SK-N-SH treated with all-trans-retinoic acid at 6 μM for 48 hours (cell line): ENCODE measurements at regions not wholly inside any gene's neighbourhood (a gene's known extent, or its start where the extent isn't known, plus 50 kb on each side); places are given as distances from the start of the nearest gene placed in this dataset.

ENCODE experiments used
- ARNTL ChIP-seq: fragments of 450-650 bp; formaldehyde crosslinking; IDR thresholded peaks from 2 replicates; pipeline ENCODE4 v1.5.0; 2020; ENCODE audit warnings: low read depth, mild to moderate bottlenecking, moderate library complexity, borderline replicate concordance
- GLIS3 ChIP-seq: fragments of 250-450 bp; sonication (Bioruptor Pico); IDR thresholded peaks from 2 replicates; pipeline ENCODE4 v1.5.0; 2020; ENCODE audit warnings: mild to moderate bottlenecking, moderate library complexity
- RARB ChIP-seq: fragments of 250-450 bp; sonication (Bioruptor Pico); IDR thresholded peaks from 2 replicates; pipeline ENCODE4 v1.8.0; 2021; ENCODE audit warnings: mild to moderate bottlenecking, moderate library complexity
- SNAI2 ChIP-seq: fragments of 250-450 bp; sonication (Bioruptor Pico); IDR thresholded peaks from 2 replicates; pipeline ENCODE4 v1.5.0; 2020; ENCODE audit warnings: mild to moderate bottlenecking, moderate library complexity
- TCF4 ChIP-seq: fragments of 250-450 bp; sonication (Bioruptor Pico); IDR thresholded peaks from 2 replicates; pipeline ENCODE4 v1.8.0; 2021; ENCODE audit warnings: mild to moderate bottlenecking, moderate library complexity, borderline replicate concordance
- TOX ChIP-seq: fragments of 250-450 bp; sonication (Bioruptor Pico); IDR thresholded peaks from 2 replicates; pipeline ENCODE4 v1.8.0; 2021; ENCODE audit warnings: mild to moderate bottlenecking, moderate library complexity, borderline replicate concordance
- ZFP3 ChIP-seq: fragments of 250-450 bp; sonication (Bioruptor Pico); IDR thresholded peaks from 2 replicates; pipeline ENCODE4 v1.5.0; 2020; ENCODE audit warnings: mild to moderate bottlenecking, moderate library complexity
- ZNF565 ChIP-seq: fragments of 450-650 bp; formaldehyde crosslinking; conservative IDR thresholded peaks from 2 replicates; pipeline ENCODE4 v1.5.0; 2020; ENCODE audit warnings: low read depth, mild to moderate bottlenecking, moderate library complexity
- ZNF8 ChIP-seq: fragments of 450-650 bp; formaldehyde crosslinking; IDR thresholded peaks from 2 replicates; pipeline ENCODE4 v1.5.0; 2020; ENCODE audit warnings: mild to moderate bottlenecking, moderate library complexity
- TF ChIP-seq, protein P1 (sequence below): fragments of 250-450 bp; sonication (Bioruptor Pico); IDR thresholded peaks from 2 replicates; pipeline ENCODE4 v1.5.1; 2020; ENCODE audit warnings: low read depth, mild to moderate bottlenecking, moderate library complexity
- TF ChIP-seq, protein P2 (sequence below): fragments of 250-450 bp; sonication (Bioruptor Pico); IDR thresholded peaks from 2 replicates; pipeline ENCODE4 v1.5.1; 2021; ENCODE audit warnings: mild to moderate bottlenecking, moderate library complexity
- TF ChIP-seq, protein P3 (sequence below): fragments of 250-450 bp; sonication (Bioruptor Pico); IDR thresholded peaks from 2 replicates; pipeline ENCODE4 v1.8.0; 2021; ENCODE audit warnings: low read depth, mild to moderate bottlenecking, moderate library complexity, borderline replicate concordance
- TF ChIP-seq, protein P4 (sequence below): fragments of 250-450 bp; sonication (Bioruptor Pico); IDR thresholded peaks from 2 replicates; pipeline ENCODE4 v1.8.0; 2020; ENCODE audit warnings: mild to moderate bottlenecking, moderate library complexity, borderline replicate concordance

DNA sequence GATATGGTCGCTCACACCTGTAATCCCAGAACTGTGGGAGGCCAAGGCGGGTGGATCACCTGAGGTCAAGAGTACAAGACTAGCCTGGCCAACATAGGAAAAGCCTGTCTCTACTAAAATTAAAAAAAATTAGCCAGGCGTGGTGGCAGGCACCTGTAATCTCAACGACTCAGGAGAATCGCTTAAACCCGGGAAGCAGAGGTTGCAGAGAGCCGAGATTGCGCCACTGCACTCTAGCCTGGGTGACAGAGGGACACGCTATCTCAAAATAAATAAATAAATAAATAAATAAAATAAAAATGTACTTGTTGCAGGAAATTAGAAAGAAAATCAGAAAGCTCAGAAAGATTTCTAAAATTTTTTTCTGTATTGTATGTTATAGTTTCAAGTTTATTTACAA, 113.9 kb downstream of the LITAF start:
- TF ChIP-seq ZFP3 (CRISPR knock-in tag) = no peak
- TF ChIP-seq, protein P1, sequence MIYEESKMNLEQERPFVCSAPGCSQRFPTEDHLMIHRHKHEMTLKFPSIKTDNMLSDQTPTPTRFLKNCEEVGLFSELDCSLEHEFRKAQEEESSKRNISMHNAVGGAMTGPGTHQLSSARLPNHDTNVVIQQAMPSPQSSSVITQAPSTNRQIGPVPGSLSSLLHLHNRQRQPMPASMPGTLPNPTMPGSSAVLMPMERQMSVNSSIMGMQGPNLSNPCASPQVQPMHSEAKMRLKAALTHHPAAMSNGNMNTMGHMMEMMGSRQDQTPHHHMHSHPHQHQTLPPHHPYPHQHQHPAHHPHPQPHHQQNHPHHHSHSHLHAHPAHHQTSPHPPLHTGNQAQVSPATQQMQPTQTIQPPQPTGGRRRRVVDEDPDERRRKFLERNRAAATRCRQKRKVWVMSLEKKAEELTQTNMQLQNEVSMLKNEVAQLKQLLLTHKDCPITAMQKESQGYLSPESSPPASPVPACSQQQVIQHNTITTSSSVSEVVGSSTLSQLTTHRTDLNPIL (CRISPR knock-in tag) = no peak
- no peak for TF ChIP-seq SNAI2 (CRISPR knock-in tag)
- no peak for TF ChIP-seq ARNTL (CRISPR knock-in tag)
- no peak for TF ChIP-seq RARB
- TF ChIP-seq, protein P2, sequence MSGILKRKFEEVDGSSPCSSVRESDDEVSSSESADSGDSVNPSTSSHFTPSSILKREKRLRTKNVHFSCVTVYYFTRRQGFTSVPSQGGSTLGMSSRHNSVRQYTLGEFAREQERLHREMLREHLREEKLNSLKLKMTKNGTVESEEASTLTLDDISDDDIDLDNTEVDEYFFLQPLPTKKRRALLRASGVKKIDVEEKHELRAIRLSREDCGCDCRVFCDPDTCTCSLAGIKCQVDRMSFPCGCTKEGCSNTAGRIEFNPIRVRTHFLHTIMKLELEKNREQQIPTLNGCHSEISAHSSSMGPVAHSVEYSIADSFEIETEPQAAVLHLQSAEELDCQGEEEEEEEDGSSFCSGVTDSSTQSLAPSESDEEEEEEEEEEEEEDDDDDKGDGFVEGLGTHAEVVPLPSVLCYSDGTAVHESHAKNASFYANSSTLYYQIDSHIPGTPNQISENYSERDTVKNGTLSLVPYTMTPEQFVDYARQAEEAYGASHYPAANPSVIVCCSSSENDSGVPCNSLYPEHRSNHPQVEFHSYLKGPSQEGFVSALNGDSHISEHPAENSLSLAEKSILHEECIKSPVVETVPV (CRISPR knock-in tag) = no peak
- no peak for TF ChIP-seq TCF4 (CRISPR knock-in tag)
- TF ChIP-seq TOX (CRISPR knock-in tag) = no peak
- TF ChIP-seq GLIS3 (CRISPR knock-in tag) = no peak
- TF ChIP-seq, protein P3, sequence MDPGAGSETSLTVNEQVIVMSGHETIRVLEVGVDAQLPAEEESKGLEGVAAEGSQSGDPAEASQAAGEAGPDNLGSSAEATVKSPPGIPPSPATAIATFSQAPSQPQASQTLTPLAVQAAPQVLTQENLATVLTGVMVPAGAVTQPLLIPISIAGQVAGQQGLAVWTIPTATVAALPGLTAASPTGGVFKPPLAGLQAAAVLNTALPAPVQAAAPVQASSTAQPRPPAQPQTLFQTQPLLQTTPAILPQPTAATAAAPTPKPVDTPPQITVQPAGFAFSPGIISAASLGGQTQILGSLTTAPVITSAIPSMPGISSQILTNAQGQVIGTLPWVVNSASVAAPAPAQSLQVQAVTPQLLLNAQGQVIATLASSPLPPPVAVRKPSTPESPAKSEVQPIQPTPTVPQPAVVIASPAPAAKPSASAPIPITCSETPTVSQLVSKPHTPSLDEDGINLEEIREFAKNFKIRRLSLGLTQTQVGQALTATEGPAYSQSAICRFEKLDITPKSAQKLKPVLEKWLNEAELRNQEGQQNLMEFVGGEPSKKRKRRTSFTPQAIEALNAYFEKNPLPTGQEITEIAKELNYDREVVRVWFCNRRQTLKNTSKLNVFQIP (CRISPR knock-in tag) = no peak
- TF ChIP-seq, protein P4, sequence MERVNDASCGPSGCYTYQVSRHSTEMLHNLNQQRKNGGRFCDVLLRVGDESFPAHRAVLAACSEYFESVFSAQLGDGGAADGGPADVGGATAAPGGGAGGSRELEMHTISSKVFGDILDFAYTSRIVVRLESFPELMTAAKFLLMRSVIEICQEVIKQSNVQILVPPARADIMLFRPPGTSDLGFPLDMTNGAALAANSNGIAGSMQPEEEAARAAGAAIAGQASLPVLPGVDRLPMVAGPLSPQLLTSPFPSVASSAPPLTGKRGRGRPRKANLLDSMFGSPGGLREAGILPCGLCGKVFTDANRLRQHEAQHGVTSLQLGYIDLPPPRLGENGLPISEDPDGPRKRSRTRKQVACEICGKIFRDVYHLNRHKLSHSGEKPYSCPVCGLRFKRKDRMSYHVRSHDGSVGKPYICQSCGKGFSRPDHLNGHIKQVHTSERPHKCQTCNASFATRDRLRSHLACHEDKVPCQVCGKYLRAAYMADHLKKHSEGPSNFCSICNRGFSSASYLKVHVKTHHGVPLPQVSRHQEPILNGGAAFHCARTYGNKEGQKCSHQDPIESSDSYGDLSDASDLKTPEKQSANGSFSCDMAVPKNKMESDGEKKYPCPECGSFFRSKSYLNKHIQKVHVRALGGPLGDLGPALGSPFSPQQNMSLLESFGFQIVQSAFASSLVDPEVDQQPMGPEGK (CRISPR knock-in tag) = no peak
- TF ChIP-seq ZNF8 (CRISPR knock-in tag) = no peak
- TF ChIP-seq ZNF565 (CRISPR knock-in tag) = no peak
